GM18505 (cell line): ENCODE measurements at regions not wholly inside any gene's neighbourhood (a gene's known extent, or its start where the extent isn't known, plus 50 kb on each side); places are given as distances from the start of the nearest gene placed in this dataset.

Source experiments
- ATAC-seq: cut with Tn5 transposase; IDR thresholded peaks from one replicate; pipeline ENCODE4 v1.9.1; 2021; ENCODE audit not compliant: unreplicated experiment
- POLR2A ChIP-seq: IDR thresholded peaks from 4 replicates; pipeline ENCODE4 v1.6.1; 2011; ENCODE audit warnings: borderline replicate concordance; ENCODE audit not compliant: insufficient read depth, insufficient read length; ENCODE audit errors: extremely low read depth

GRCh38 chr18:75809151-75809925, 381.8 kb upstream of the SMIM21 start:
- TF ChIP-seq POLR2A: no peak
- no peak for ATAC-seq

DNA sequence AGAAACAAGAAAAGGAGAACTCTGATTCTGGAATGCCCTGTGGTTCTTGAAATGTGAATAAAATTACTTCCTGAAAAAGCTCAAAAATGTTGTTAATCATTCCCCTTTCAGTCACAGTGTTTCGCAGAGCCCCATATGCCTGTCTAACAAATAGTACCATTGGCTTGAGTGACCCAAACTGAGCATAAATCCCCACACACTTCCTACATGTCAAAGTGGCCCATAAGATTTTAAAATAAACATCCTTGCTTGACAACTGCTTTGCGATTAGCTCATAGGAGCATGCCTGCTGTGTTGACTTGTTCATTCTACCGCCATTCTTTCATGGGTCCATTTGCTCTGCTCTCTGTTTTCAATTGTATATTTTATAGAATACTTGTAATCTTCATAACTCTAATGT, 377.8 kb upstream of the SMIM21 start:
- no peak for TF ChIP-seq POLR2A
- no peak for ATAC-seq

GRCh38 chr18:75802681-75803080, 375.2 kb upstream of the SMIM21 start:
- TF ChIP-seq POLR2A: no peak
- no peak for ATAC-seq

GRCh38 chr18:75801178-75801577, 373.7 kb upstream of the SMIM21 start:
- no peak for TF ChIP-seq POLR2A
- no peak for ATAC-seq

DNA sequence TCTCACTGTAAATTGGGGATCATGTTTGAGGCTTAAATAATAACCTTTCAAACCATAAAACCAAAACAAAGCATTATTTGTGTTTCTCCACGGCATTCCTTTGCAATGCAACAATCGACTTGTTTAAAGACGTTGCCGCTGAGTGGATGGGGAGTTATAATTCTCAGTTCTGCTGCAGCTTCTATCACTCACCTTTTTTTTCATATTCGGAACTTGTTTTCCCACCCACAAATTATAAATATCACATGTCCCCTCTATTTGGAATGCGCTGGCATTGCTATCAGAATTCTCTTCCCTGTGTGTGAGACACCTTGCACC, 372.8 kb upstream of the SMIM21 start:
- no peak for TF ChIP-seq POLR2A
- no peak for ATAC-seq

GRCh38 chr18:75799449-75800330, 372.2 kb upstream of the SMIM21 start:
- no peak for ATAC-seq
- no peak for TF ChIP-seq POLR2A

DNA sequence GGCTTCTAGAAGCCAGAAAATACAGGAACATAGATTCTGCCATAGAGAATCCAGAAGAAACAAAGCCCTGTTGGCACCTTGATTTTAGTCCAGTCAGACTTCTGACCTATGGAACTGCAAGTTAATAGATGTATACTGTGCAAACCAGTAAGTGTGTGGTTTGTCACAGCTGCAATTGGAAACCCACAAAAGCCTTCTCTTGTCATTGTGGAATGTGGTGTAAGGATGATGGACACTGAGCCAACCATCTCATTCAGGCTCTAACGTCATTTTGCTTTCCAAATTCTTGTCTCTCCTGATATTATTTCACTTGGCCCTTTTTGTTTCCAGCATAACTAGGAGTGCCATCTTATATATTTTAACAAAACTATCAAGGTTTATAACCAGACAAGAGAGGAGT, 369.5 kb upstream of the SMIM21 start:
- TF ChIP-seq POLR2A: no peak
- no peak for ATAC-seq

DNA sequence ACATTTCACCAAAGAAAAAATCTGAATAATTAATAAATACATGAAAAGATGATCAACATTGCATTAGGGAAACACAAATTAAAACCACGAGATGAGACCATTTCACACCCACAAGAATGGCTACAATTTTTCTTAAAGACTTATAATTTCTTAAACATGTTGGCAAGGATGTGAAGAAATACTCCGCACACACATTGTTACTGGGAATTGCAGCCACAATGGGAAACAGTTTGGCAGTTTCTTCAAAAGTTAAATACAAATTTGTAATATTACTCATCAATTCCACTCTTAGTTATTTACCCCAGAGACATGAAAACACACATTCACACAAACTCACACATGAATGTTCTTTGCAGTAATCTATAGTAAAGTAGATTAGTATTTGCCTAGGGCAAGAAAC, 363.3 kb upstream of the SMIM21 start:
- TF ChIP-seq POLR2A: no peak
- no peak for ATAC-seq

DNA sequence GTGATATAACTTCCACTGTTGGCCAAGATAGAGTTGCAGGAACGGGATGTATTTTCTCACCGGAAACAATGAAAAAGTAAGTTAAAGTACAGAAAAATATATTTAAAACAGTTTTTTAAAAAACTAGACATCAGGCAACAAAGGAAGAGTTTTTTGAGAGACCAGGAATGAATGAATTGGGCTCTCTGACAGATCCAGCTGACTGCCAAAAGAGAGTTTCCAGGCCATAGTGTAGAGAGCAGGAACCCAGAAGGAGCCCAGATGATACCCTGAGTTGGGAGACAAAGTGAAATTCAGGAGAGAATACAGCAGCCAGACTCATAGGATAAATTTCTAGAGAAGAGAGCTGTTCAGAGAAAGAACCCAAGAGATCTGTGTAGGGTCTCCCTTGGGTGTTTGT, 362.6 kb upstream of the SMIM21 start:
- no peak for ATAC-seq
- no peak for TF ChIP-seq POLR2A

- no peak for ATAC-seq
- no peak for TF ChIP-seq POLR2A
Measured at GRCh38 chr18:75785834-75786233, 358.3 kb upstream of the SMIM21 start.

DNA sequence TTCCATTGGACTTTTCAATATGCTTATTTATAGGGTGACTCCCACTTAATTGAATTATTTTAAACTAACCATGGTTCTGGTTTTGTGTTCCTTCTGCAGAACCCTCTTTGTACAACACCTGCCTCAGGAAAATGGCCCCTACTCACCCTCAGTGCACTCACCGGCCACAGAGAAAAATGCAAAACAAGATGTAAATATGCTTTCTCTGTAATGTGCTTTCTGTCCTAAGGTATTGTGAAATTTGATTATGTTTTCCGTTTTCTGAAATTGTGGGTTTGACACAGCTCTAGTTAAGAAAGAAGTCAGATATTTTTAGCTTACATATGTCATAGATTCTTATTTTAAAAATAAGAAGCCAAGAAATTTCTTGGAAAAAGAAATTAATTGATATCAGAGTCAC, 357.7 kb upstream of the SMIM21 start:
- ATAC-seq: no peak
- no peak for TF ChIP-seq POLR2A

DNA sequence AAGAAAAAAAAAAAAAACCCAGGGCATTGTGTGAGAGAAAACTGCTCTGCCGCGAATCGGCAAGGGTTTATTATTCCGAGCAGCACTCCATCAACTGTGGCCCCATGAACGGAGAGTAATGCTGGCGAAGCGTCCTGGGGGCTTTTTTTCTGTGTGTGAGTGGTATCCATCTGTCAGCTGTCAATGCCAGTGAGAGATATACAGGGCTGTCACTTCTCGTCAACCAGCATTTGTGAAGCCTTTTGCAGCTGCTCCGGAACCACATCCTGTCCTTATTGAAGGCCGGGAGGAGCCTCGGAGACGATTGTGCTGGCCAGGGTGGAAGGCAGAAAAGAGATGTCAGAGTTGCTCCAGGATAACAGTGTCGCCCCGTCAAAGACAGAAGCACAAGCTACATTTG, 356.9 kb upstream of the SMIM21 start:
- TF ChIP-seq POLR2A: no peak
- ATAC-seq: no peak

GRCh38 chr18:75783566-75784281, 356.2 kb upstream of the SMIM21 start:
- TF ChIP-seq POLR2A: no peak
- ATAC-seq: no peak

- TF ChIP-seq POLR2A: no peak
- ATAC-seq: no peak
Measured at GRCh38 chr18:75782826-75783225, 355.3 kb upstream of the SMIM21 start.

DNA sequence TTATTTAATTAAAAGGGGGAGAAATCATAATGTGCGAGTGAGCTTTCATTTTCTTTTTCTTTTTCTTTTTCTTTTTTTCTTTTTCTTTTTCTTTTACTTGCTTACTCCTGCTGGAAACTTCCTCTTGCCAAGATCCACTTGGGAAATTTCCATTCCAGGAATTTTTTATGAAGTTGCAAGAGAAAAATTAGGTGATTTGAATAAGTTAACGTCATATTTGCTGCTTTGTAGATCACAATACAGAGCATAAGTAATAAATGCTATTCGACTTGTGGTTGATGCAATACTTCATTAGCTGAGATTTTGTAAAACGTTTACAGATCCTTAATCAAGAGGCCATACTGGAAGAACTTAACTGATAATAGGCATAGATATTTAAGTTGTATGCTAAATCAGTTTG, 354.7 kb upstream of the SMIM21 start:
- TF ChIP-seq POLR2A: no peak
- ATAC-seq: no peak

GRCh38 chr18:75779910-75780309, 352.4 kb upstream of the SMIM21 start:
- TF ChIP-seq POLR2A: no peak
- ATAC-seq: no peak
